Heart left ventricle (tissue), 16 donors: ENCODE measurements at regions not wholly inside any gene's neighbourhood (a gene's known extent, or its start where the extent isn't known, plus 50 kb on each side); places are given as distances from the start of the nearest gene placed in this dataset.
"Not testable (repeated sequence)": the region's sequence is repeated elsewhere in the genome, so short reads cannot be mapped to it uniquely, and the experiment has no call there.

Experiments used
- ATAC-seq, 4 donors: fragments of 200-7000 bp; cut with Tn5 transposase; one replicate each; pipeline ENCODE4 v1.9.1; 2020 to 2022; ENCODE audit warnings: moderate library complexity in 4 of 4, mild to moderate bottlenecking in 3 of 4, moderate number of reproducible peaks in 1 of 4
- DNase-seq, 5 donors: peaks; one replicate each; pipeline ENCODE4 v3.0.0-alpha.2; 2020
- H3K27ac ChIP-seq, 12 donors: fragments of 200-600 bp; sonication (generic) in 4 of 12; one replicate each; pipeline versions ENCODE4 v1.5.0 to v1.8.0; 2016 to 2022; ENCODE audit warnings: mild to moderate bottlenecking in 2 of 12
- H3K27me3 ChIP-seq, 9 donors: fragments of 200-600 bp; sonication (generic) in 2 of 9; one replicate each; pipeline versions ENCODE4 v1.5.1 to v1.8.0; 2016 to 2022; ENCODE audit warnings: mild to moderate bottlenecking in 3 of 9
- H3K36me3 ChIP-seq, 9 donors: fragments of 200-600 bp; sonication (generic) in 2 of 9; one replicate each; pipeline versions ENCODE4 v1.5.0 to v1.8.0; 2018 to 2022; ENCODE audit warnings: mild to moderate bottlenecking in 2 of 9
- H3K4me1 ChIP-seq, 12 donors: fragments of 200-600 bp; sonication (generic) in 4 of 12; one replicate each; pipeline versions ENCODE4 v1.5.0 to v1.8.0; 2016 to 2022; ENCODE audit warnings: mild to moderate bottlenecking in 3 of 12
- H3K4me3 ChIP-seq, 12 donors: fragments of 200-600 bp; sonication (generic) in 4 of 12; one replicate each; pipeline versions ENCODE4 v1.5.0 to v1.8.0; 2017 to 2022; ENCODE audit warnings: mild to moderate bottlenecking in 9 of 12, moderate library complexity in 4 of 12
- H3K9me3 ChIP-seq, 12 donors: fragments of 200-600 bp; sonication (generic) in 4 of 12; one replicate each; pipeline versions ENCODE4 v1.5.0 to v1.8.0; 2016 to 2022; ENCODE audit warnings: mild to moderate bottlenecking in 1 of 12
- CTCF ChIP-seq, 12 donors: fragments of 200-600 bp; sonication (generic) in 4 of 12; IDR thresholded peaks; one replicate each; pipeline versions ENCODE4 v1.5.0 to v1.8.0; 2018 to 2022; ENCODE audit warnings: antibody characterized with exemption in 12 of 12, mild to moderate bottlenecking in 5 of 12
- POLR2A ChIP-seq, 2 donors: fragments of 450-650 bp; IDR thresholded peaks; one replicate each; pipeline ENCODE4 v1.6.1; 2017; ENCODE audit warnings: antibody characterized with exemption in 2 of 2, mild to moderate bottlenecking in 2 of 2, moderate library complexity in 2 of 2
- WGBS, 4 donors: extraction: QIAGEN DNeasy Blood & Tissue Kit in 2 of 4; methylation state at CpG; one replicate each; pipeline versions ENCODE4 v1.1.5 to v1.1.7; 2013 to 2018; 5-methylcytosine and 5-hydroxymethylcytosine counted together
- intact Hi-C, 10 donors: fragments of 100-400 bp; cut with DNase I; formaldehyde crosslinking; loops; one replicate each; pipeline versions ENCODE4 v1.11.1 to v1.14.2; 2022
- donor health status: ischemic (EF 13 %, LVEDD 7.1; RV severe dilation, severe dysfunction).
- donor health status: healthy with polysubstance abuse.
- donor health status: DM: no; HTN: yes; CAD: no.
- donor health status: DM: no; HTN: no; CAD: no.
- donor health status: ischemic (EF 25% LVEDD 6.9; RV normal size, moderate dysfunction).
- donor health status: ischemic (EF 25% LVEDD 5.7; RV mildly dilated, moderate dysfunction).
- donor health status: healthy.
- donor health status: DM: yes; HTN: yes; CAD: no.
- donor health status: ischemic (EF 35%, LVEDD 5.7; RV mildly dilated, moderate dysfunction).
- donor health status: nonischemic (EF 11% LVEDD 7.7; RV severe dilation, severe dysfunction).
- donor health status: DM: yes; HTN: yes; CAD: no.
- donor health status: PGD.
- donor health status: ischemic (EF 29% LVEDD 5.4; RV normal size, mild dysfunction).
- donor health status: nonischemic (EF 23%, LVEDD 6.1; RV moderate dilation, normal function).

DNA sequence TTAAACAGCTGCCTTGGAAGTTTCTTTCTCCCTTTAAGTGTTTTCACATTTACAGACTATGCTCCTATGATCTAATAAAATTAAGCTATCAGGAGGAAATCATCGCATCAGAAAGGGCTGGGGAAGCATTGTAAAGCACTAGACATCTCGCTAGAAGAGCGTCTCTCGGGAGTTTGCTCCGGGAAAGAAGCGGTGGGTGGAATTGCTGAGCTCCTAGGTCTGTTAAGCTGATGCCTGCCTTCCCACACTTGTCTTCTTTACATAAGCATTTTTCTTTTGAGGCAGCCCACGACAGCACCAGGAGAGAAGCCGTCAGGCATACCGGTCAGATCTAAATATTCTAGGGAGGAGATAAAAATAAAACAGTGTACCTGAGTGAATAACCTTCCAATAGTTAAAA is 541.7 kb upstream of the TUSC1 start:
- intact Hi-C loops, result no loop called here
- Histone ChIP-seq H3K9me3 (peaks cover 0 to 11% (median 0%) of the 10 kb centered on the region in 12 donors), H3K36me3 (no peaks in the 10 kb centered on the region), H3K27me3 (no peaks in the 10 kb centered on the region), H3K27ac (no peak overlapping the region), H3K4me3 (no peak overlapping the region), H3K4me1 (no peaks in the 10 kb centered on the region)
- ATAC-seq (no peak), DNase-seq (no peak)
- WGBS, 4 donors, result 63 to 72% (median 67%) methylated on average over 9 of the region's 9 CpGs
- no peak for TF ChIP-seq POLR2A (IDR thresholded peaks at IDR 0.05)
- TF ChIP-seq CTCF (IDR thresholded peaks at IDR 0.05), result no peak

DNA sequence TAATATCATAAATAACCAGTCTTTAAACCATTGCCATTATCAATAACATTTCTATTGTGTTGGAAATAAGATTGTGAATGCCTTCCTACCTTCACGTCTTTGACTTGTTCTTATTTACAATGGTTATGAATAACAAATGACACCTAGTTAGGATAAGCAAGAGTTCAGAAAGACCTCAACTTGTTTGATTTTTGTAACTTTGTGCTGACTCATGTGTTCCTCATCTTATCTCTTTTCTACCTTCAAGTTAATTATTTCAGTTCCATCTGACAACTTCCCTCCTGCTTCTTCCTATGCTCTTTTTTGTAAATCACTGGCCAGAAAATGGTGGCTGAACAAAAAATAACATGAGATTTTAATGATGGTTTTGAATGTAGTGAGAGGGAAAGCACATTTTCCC is 538.5 kb upstream of the TUSC1 start:
- no peaks in the 10 kb centered on the region for H3K36me3 ChIP-seq
- ATAC-seq (no peak), DNase-seq (no peak)
- peaks cover 0 to 11% (median 0%) of the 10 kb centered on the region in 12 donors for H3K9me3 ChIP-seq
- intact Hi-C loops, result no loop called here
- no peak overlapping the region for H3K4me3 ChIP-seq
- 77 to 87% (median 78%) methylated on average over 1 of the region's 1 CpG for whole genome bisulfite sequencing, 4 donors
- TF ChIP-seq POLR2A (IDR thresholded peaks at IDR 0.05), result no peak
- no peak for TF ChIP-seq CTCF (IDR thresholded peaks at IDR 0.05)
- no peak overlapping the region for H3K27ac ChIP-seq
- H3K4me1 ChIP-seq, result no peaks in the 10 kb centered on the region
- H3K27me3 ChIP-seq, result no peaks in the 10 kb centered on the region

- H3K27me3 ChIP-seq, H3K36me3 ChIP-seq, intact Hi-C loops, H3K4me3 ChIP-seq, ATAC-seq, H3K4me1 ChIP-seq, H3K27ac ChIP-seq: not testable (repeated sequence)
- 93 to 94% (median 94%) methylated on average over 29 to 61 of the region's 61 CpGs for WGBS, 4 donors
- DNase-seq, result peak in 1 of 5 donors; percentile 34
- H3K9me3 ChIP-seq, result peaks cover 0 to 11% (median 0%) of the 10 kb centered on the region in 12 donors
Observed at GRCh38 chr9:26214713-26215444, 536.6 kb upstream of the TUSC1 start.

- DNase-seq, result no peak
- no peak for ATAC-seq
- Histone ChIP-seq H3K27ac (no peak overlapping the region), H3K9me3 (peaks cover 0 to 3% (median 0%) of the 10 kb centered on the region in 12 donors), H3K27me3 (no peaks in the 10 kb centered on the region), H3K4me3 (no peak overlapping the region), H3K36me3 (no peaks in the 10 kb centered on the region), H3K4me1 (no peaks in the 10 kb centered on the region)
- TF ChIP-seq POLR2A (IDR thresholded peaks at IDR 0.05), result no peak
- no peak for TF ChIP-seq CTCF (IDR thresholded peaks at IDR 0.05)
- WGBS, 4 donors, result 39 to 54% (median 49%) methylated on average over 6 of the region's 6 CpGs
- intact Hi-C loops, result no loop called here
Observed at GRCh38 chr9:26210338-26210851, 532.2 kb upstream of the TUSC1 start.
